Endothelial cell of umbilical vein (primary cell): ENCODE measurements at regions not wholly inside any gene's neighbourhood (a gene's known extent, or its start where the extent isn't known, plus 50 kb on each side); places are given as distances from the start of the nearest gene placed in this dataset.

Source experiments
- BruUV-seq: library from RNA; stranded (reverse); fragments of 400-500 nt; replicated peaks from 2 replicates; lab custom pipeline; 2021; lab: Mats Ljungman, UMichigan
- CTCF ChIA-PET: fragments of 300-600, 350-600 bp; sonication (Branson Sonifier 250); formaldehyde crosslinking; loops from one replicate; lab custom pipeline; 2021; ENCODE audit warnings: antibody characterized with exemption, inconsistent platforms; lab: Charles Lee
- POLR2A ChIA-PET: fragments of 300-600, 350-600 bp; sonication (Branson Sonifier 250); formaldehyde crosslinking; loops from one replicate; lab custom pipeline; 2021; ENCODE audit warnings: antibody characterized with exemption, inconsistent platforms; lab: Charles Lee
- DNase-seq: peaks from one replicate; pipeline ENCODE4 v3.0.0-alpha.2; 2011; ENCODE audit warnings: low read depth, low spot score
- FAIRE-seq: peaks from 2 replicates; lab custom pipeline; 2011; peaks lifted over from hg19 to GRCh38; lab: Jason Lieb, UNC
- H2AFZ ChIP-seq: 2 replicates; pipeline ENCODE4 v1.6.0; 2012; ENCODE audit warnings: low read depth, low read length, control low read depth, inconsistent platforms
- H3K27ac ChIP-seq: 2 replicates; pipeline ENCODE4 v1.5.1; 2011; ENCODE audit warnings: low read depth, mild to moderate bottlenecking, control low read depth, low read length, moderate library complexity; ENCODE audit not compliant: insufficient read depth
- H3K27me3 ChIP-seq, 2 experiments: 2 replicates each; pipeline versions ENCODE4 v1.6.0 to v1.6.1; 2011; ENCODE audit warnings: low read length in 2 of 2, mixed read lengths in 1 of 2; ENCODE audit not compliant: control insufficient read depth in 2 of 2, insufficient read depth in 2 of 2
- H3K36me3 ChIP-seq, 2 experiments: 2 replicates in 1 of 2; 3 replicates in 1 of 2; pipeline ENCODE4 v1.5.1; 2011; ENCODE audit warnings: low read length in 2 of 2, mild to moderate bottlenecking in 1 of 2, moderate library complexity in 1 of 2; ENCODE audit not compliant: control insufficient read depth in 2 of 2, insufficient read depth in 2 of 2; ENCODE audit errors: extremely low read depth in 1 of 2
- H3K4me1 ChIP-seq: 3 replicates; pipeline ENCODE4 v1.5.1; 2011; ENCODE audit warnings: mild to moderate bottlenecking, low read length; ENCODE audit not compliant: control insufficient read depth, insufficient read depth; ENCODE audit errors: extremely low read depth
- H3K4me2 ChIP-seq: 2 replicates; pipeline ENCODE4 v1.6.1; 2011; ENCODE audit warnings: low read length, control low read depth, mixed read lengths; ENCODE audit not compliant: insufficient read depth
- H3K4me3 ChIP-seq, 3 experiments: fragments of 200-600 bp in 1 of 3; sonication (generic), shearing (Covaris generic) in 1 of 3; replicated peaks in 1 of 3; 2 replicates each; pipeline ENCODE4 v1.5.1; 2011 to 2016; ENCODE audit warnings: control low read depth in 3 of 3, low read length in 3 of 3, mild to moderate bottlenecking in 2 of 3, inconsistent platforms in 1 of 3, low read depth in 1 of 3, moderate library complexity in 1 of 3; ENCODE audit not compliant: insufficient read depth in 1 of 3
- H3K79me2 ChIP-seq: 2 replicates; pipeline ENCODE4 v1.6.0; 2012; ENCODE audit warnings: low read length, inconsistent platforms; ENCODE audit not compliant: control insufficient read depth, insufficient read depth
- H3K9ac ChIP-seq: replicated peaks from 2 replicates; pipeline ENCODE3; 2011; ENCODE audit warnings: low read length, control low read depth; ENCODE audit not compliant: insufficient read depth; ENCODE audit errors: extremely low read depth
- H3K9me1 ChIP-seq: replicated peaks from 3 replicates; pipeline ENCODE4 v1.6.0; 2011; ENCODE audit warnings: mild to moderate bottlenecking, low read length; ENCODE audit not compliant: control insufficient read depth, insufficient read depth; ENCODE audit errors: extremely low read depth
- H3K9me3 ChIP-seq: replicated peaks from 2 replicates; pipeline ENCODE4 v1.5.1; 2012; ENCODE audit warnings: low read length, inconsistent platforms; ENCODE audit not compliant: control insufficient read depth, insufficient read depth
- H4K20me1 ChIP-seq: replicated peaks from 2 replicates; pipeline ENCODE3; 2011; ENCODE audit warnings: mild to moderate bottlenecking, low read length; ENCODE audit not compliant: control insufficient read depth, insufficient read depth; ENCODE audit errors: extremely low read depth
- EZH2 ChIP-seq: IDR thresholded peaks from 2 replicates; pipeline ENCODE4 v1.6.1; 2012; ENCODE audit warnings: borderline replicate concordance, low read depth, mild to moderate bottlenecking, moderate library complexity, low read length, inconsistent platforms; ENCODE audit not compliant: severe bottlenecking
- FOS ChIP-seq: IDR thresholded peaks from 2 replicates; pipeline ENCODE4 v1.6.1; 2011; ENCODE audit warnings: mild to moderate bottlenecking, low read length, moderate library complexity, borderline replicate concordance; ENCODE audit not compliant: insufficient read depth
- GATA2 ChIP-seq: IDR thresholded peaks from 2 replicates; pipeline ENCODE4 v1.7.0; 2011; ENCODE audit warnings: low read depth, mild to moderate bottlenecking, moderate library complexity, mixed read lengths, low read length; ENCODE audit not compliant: insufficient read length, insufficient read depth
- JUN ChIP-seq: IDR thresholded peaks from 2 replicates; pipeline ENCODE4 v1.6.1; 2011; ENCODE audit warnings: borderline replicate concordance, low read depth; ENCODE audit not compliant: insufficient read length, insufficient read depth
- MYC ChIP-seq: IDR thresholded peaks from one replicate; pipeline ENCODE4 v1.6.1; 2011; ENCODE audit warnings: mild to moderate bottlenecking, low read depth, low read length
- POLR2A ChIP-seq: IDR thresholded peaks from 2 replicates; pipeline ENCODE4 v1.6.1; 2012; ENCODE audit warnings: low read depth, mild to moderate bottlenecking, control low read depth, low read length
- POLR2AphosphoS5 ChIP-seq: IDR thresholded peaks from 2 replicates; pipeline ENCODE4 v1.6.1; 2012; ENCODE audit warnings: low read depth, mild to moderate bottlenecking, control low read depth, low read length, moderate library complexity; ENCODE audit not compliant: insufficient read depth
- dilution Hi-C: fragments of 300-500 bp; cut with MboI; formaldehyde crosslinking; loops from one replicate; pipeline ENCODE4 v1.15.0; 2019; ENCODE audit warnings: low sequenced_read_pairs; ENCODE audit not compliant: extremely low pct_ligation_motif_present
- intact Hi-C: fragments of 100-400 bp; cut with micrococcal nuclease; formaldehyde crosslinking; loops from one replicate; pipeline ENCODE4 v1.10.0; 2022
- TF ChIP-seq, protein P1 (sequence below), 2 donors: IDR thresholded peaks; 1 replicate in 1 of 2; 2 replicates in 1 of 2; pipeline ENCODE4 v1.5.1; 2011; ENCODE audit warnings: low read length in 2 of 2, mild to moderate bottlenecking in 2 of 2, moderate library complexity in 2 of 2, control low read depth in 1 of 2, inconsistent platforms in 1 of 2, low read depth in 1 of 2; ENCODE audit not compliant: insufficient read depth in 1 of 2; ENCODE audit errors: extremely low read depth in 1 of 2
- TF ChIP-seq, protein P2 (sequence below): IDR thresholded peaks from 2 replicates; pipeline ENCODE4 v1.6.1; 2011; ENCODE audit not compliant: insufficient read depth, insufficient read length

DNA sequence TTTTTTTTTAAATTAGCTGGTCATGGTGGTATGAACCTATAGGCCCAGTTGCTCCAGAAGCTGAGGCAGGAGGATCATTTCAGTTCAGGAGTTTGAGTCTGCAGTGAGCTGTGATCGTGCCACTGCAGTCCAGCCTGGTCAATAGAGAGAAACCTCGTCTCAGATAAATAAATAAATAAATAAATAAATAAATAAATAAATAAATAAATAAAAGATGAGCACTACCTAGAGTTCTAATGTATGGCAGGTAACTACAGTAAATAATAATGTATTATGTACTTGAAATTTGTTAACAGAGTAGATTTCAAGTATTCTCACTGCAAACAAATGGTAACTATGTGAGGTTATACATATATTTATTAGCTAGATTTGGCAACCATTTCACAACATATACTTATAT, 697.9 kb upstream of the ID2 start:
- Histone ChIP-seq H4K20me1 (no peaks in the 10 kb centered on the region), H3K27me3 (no peaks in the 10 kb centered on the region), H3K4me1 (no peaks in the 10 kb centered on the region), H3K9me3 (peaks cover 4% of the 10 kb centered on the region), H3K36me3 (no peaks in the 10 kb centered on the region), H3K9me1 (no peaks in the 10 kb centered on the region), H3K9ac (no peak overlapping the region), H2AFZ (no peak overlapping the region), H3K27ac (no peak overlapping the region), H3K4me2 (no peak overlapping the region), H3K79me2 (no peaks in the 10 kb centered on the region), H3K4me3 (no peak overlapping the region)
- dilution Hi-C loops (no loop called here), intact Hi-C loops (no loop called here)
- no peak for FAIRE-seq
- TF ChIP-seq EZH2 (no peak), POLR2A (no peak), GATA2 (no peak), JUN (no peak), MYC (no peak), POLR2AphosphoS5 (no peak), FOS (no peak)
- TF ChIP-seq, protein P1, sequence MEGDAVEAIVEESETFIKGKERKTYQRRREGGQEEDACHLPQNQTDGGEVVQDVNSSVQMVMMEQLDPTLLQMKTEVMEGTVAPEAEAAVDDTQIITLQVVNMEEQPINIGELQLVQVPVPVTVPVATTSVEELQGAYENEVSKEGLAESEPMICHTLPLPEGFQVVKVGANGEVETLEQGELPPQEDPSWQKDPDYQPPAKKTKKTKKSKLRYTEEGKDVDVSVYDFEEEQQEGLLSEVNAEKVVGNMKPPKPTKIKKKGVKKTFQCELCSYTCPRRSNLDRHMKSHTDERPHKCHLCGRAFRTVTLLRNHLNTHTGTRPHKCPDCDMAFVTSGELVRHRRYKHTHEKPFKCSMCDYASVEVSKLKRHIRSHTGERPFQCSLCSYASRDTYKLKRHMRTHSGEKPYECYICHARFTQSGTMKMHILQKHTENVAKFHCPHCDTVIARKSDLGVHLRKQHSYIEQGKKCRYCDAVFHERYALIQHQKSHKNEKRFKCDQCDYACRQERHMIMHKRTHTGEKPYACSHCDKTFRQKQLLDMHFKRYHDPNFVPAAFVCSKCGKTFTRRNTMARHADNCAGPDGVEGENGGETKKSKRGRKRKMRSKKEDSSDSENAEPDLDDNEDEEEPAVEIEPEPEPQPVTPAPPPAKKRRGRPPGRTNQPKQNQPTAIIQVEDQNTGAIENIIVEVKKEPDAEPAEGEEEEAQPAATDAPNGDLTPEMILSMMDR (IDR thresholded peaks at IDR 0.05; ENCODE audit: extremely low read depth in 1 of 2, insufficient read depth in 1 of 2, low read depth in 1 of 2, low read length in 2 of 2) = no peak
- TF ChIP-seq, protein P2, sequence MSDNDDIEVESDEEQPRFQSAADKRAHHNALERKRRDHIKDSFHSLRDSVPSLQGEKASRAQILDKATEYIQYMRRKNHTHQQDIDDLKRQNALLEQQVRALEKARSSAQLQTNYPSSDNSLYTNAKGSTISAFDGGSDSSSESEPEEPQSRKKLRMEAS = no peak
- no TSS peak for BruUV-seq
- ChIA-PET CTCF (no interaction called here), POLR2A (no interaction called here)
- no peak for DNase-seq
